NCI-H1105 treated with DMSO at 0.1 percent for 48 hours (cell line): ENCODE measurements at regions not wholly inside any gene's neighbourhood (a gene's known extent, or its start where the extent isn't known, plus 50 kb on each side); places are given as distances from the start of the nearest gene placed in this dataset.

Source experiments
- DNase-seq: peaks from one replicate; lab custom pipeline; 2025; lab: John Stamatoyannopoulos, UW

DNA sequence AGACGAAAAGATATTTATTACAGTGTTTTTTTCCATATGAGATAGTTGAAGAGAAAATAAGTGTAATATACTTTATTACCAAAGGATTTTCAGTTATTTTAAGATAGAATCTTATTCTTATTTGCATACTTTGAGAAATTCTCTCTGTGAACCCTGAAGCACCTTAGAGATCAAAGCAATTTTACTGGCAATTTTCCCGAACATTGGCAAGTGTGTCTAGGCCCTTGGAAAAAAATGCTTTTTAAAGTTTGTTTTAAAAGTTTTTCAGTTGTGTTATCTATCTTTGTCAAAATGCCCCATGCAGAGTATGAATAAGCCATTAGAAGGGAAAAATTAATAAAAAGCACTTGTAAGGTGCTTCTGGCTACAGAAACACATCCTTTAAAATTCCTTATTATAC, 276.8 kb upstream of the HSF2 start:
- DNase-seq = no peak

DNA sequence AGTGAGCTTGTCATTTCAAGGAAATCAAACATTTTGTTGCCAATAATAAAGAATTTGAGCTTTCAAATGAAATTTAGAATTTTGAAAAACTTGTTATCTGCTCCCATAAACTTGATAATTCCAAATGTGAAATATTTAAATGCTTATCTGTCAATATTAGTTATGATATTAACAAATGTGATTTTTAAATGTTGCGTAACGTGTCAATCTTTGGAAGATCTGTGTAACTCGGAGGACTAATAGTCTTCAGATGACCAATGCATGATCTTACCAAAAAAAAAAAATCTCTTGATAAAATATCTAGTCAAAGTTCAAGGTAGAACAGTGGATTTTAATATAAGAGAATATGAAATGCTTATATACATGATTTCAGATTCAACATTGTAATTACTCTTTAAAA, 274.5 kb upstream of the HSF2 start:
- no peak for DNase-seq

DNA sequence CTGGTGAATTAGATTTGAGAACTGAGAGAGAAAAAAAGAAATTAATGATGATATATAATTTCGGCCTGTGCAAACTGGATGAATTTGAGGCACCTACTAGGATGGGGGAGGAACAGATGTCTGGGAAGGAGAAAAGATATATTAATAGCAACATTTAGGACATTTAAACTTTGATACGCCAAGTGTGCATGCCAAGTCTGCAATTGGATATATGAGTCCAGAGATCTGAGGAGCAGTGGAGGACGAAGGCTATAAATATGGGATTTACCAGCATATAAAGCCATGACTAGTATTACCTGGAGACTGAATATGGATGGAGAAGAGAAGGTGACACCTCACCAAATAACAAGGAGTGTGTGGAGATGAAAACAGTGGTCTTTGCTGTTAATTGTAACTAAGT, 272.6 kb upstream of the HSF2 start:
- no peak for DNase-seq

DNA sequence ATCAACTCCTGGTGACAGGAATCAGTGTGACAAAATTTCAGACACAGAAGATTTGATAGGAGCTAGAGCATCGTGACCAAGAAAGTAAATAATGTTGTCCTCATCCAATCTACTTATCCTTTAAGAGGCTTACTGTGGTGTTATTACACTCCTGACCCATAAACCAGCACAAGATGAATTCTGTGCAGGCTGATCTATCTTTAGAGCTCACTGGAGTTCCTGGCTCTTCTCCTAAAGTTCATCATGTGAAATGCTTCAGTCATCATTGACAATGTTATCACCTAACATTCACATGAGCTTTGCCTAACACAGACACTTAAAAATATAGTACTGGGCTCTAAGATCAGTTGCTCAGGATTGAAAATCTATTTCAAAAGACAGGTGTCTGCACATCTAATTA, 271.0 kb upstream of the HSF2 start:
- DNase-seq = no peak

DNA sequence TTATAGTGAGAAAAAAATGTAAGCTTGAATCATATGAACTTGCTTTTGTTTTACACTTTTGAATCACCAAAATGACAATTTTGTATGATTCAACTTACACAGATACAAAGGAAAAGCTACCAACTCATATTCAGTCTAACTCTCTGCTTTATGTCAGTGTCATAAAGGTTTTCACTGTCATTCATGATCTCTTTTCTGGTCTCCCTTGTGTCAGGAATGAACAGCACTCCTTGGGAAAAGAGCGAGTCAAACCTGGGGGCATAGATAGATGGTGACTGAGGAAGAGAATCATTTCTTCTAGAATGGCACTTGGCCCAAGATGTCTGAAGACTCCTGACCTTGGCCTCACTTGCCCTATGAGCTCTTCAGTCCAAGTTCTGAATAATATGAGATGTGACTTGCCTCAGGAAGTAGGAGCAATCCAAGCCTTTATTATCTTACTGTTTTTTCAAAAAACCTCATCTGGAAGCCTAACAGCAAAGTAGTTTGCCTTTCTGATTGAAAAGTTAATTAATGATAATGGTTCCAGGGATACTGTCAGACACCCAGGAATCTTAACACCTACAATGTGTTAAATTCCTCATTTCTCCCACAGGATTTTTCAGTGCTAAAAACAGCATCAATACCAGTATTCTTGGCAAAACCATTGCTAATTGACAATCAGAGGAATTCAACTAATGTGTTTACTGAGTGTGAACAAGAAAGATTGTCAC, 270.0 kb upstream of the HSF2 start:
- DNase-seq = no peak

DNA sequence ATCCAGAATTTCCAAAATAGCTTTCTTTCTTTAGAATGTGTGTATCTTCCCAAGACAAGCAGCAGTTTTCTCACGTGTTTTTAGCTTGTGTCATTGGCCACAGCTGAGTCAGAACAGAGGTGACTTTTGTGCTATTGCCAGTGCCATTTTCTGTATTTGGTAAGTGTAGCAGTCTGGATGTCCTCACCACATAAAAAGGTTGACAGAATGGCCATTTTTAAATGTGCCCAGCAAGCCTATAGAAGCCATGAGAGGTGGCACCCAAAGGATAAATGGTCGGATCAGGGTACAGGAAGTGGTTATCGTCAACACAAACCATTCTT, 269.5 kb upstream of the HSF2 start:
- DNase-seq = no peak

DNA sequence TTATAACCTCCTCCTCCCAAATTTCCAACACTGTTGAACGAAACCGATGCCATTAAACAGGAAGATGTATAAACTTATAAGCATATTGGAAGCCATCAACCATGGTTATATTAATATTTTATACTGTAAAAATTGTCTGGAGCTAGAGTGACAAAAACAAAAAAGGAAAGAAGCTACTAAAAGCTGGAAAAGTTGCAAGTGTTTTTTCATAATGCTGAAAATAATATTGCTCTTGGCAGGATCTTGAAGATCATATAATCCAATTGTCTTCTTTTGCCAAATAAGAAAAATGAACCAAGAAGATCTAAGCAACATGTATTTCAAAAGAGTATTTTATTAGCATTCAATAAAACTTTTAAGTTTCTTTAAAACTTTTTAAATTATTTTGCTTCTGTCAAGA, 268.9 kb upstream of the HSF2 start:
- no peak for DNase-seq

DNA sequence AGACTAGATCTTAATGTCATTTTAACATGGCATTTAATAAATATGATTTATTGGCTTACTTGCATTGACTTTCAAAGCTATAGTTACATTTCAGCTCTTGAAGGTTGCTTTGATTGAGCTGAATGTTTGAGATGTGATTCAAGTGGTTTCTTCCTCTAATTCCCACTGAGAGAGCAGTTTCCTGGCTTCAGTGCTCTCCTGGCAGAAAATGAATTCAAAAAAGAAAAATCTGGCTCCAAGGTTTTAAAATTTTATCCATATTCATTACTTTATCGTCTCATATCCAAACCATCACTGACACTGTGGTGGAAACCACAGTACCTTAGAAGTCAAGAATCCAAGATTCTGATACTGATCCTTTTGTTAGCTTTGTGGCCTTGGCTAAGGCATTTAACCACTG, 263.1 kb upstream of the HSF2 start:
- DNase-seq = no peak

DNA sequence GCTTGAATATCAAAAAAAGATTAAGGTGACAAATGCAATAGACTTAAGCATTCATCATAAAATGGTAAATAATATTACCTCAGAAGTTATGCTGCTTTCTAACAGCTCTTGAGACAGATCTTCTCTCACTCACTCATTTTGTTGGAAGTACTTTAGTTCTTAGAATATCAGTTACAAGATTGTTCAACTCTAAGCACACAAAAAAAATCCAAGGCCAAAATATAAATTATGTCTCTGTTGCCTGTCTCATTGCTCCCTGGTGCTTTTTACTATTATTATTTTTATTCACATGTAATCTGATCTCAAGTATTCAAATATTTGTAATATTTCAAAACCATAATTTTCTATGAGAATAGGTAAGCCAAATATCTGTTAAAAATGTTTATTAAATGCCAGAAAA, 259.4 kb upstream of the HSF2 start:
- no peak for DNase-seq

DNA sequence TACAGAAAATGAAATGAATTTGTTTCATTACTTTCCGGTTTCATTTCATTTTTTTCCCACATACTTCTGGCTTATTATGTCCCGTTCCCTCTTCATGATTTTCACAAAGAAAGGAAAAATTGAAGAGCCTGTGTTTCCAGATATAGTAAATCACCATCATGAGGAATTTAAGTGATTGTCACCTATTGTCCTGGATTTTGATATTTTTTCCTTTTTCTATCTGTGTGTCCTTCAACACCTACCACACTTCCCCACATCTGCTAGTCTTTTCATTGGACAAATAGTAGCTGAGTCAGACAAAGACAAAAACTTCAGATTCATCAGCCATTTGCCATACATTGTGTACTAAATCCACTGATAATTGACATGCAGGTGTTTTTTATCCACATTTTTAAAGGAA, 258.2 kb upstream of the HSF2 start:
- DNase-seq = no peak

DNA sequence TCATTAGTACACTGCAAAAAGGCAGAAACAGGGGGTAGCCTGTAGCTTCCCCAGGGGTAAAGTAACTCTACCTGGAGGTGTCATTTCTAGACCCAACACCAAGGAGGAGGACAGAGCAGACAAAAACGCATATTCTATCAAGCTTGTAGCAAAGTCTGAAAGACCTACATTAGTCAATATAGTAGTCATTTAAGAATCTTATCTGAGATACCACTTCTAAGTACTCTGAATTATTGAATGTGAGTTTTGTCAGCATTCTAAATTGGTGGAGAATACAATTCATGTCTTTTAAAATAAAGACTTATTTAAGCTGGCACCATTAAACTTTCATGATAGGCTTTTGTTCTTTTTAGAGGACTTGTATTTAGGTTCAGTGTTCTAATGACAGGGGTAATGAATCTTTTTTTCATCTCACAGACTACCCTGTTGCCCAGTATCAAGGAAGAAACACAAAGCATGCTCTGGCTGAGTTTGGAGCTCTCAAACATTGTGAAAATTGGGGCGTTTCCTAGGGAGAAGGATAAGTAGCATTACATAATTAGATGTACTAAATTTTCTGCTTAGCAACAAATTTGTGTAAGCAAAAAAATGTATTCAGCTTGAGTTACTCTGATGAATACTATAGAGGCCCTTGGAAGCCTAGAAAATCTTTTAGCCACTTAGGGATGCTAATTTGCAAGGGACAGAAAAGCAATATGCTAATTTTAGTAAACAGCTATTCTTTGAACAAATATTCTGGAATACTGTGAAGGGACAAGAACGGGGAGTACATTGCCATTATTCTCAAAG, 255.4 kb upstream of the HSF2 start:
- no peak for DNase-seq

DNA sequence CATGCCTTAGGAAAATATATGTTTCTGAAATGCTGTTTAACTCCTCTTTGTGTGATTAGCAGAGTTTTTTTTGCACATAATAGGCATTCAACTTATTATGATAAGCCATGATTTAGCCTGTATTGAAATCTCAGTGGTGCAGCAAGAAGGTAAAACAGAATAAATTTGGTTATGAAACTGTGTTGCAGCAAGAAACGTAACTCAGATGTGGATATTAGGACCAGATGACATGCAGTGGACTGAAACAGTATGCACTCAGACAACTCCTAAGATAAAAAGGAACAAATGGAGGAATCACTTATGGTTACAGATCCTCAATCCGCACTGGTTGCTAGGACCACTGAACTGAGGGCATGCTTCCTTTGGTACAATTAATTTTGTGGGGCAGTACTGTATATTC, 254.2 kb upstream of the HSF2 start:
- DNase-seq = no peak

DNA sequence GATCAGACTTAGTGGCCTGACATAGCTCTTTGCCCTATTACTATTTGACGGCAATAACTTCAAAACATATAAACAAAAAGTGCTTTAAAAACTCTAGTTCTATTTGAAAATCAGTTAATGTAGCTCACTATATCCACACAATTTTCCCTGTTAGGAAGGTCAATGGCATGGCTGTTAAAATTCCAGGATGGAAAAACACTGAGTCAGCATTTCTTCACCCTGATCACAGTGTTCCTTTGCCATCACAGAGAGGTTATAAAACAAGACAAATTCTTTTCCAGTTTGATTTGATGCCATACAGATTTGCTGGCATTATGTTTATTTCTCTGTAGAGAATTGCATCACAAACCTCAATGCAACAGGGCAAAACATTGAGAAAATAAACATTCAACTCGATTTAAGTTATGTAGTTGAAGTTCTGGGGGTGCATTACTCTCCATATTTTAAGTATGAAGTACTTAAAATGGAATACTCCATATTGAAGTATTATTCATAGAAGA, 253.7 kb upstream of the HSF2 start:
- DNase-seq = no peak

DNA sequence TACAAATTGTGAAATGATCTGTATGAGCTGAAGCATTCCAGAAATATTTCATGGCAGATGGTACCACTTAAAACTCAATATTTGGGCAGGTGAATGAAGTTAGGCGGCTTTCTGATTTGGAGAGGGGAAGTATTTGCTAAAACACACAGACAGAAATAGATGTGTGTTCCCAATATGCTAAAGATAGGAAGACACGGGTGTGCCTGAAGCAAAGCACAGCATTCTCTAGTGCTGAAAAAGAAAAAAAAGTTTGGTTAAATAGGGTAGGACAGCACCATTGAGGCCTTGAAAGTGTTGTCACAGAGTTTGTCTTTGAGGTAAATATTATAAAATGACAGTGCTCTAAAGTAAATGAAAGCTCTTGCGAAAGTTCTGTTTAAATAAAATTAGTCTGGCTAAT, 252.2 kb upstream of the HSF2 start:
- no peak for DNase-seq

DNA sequence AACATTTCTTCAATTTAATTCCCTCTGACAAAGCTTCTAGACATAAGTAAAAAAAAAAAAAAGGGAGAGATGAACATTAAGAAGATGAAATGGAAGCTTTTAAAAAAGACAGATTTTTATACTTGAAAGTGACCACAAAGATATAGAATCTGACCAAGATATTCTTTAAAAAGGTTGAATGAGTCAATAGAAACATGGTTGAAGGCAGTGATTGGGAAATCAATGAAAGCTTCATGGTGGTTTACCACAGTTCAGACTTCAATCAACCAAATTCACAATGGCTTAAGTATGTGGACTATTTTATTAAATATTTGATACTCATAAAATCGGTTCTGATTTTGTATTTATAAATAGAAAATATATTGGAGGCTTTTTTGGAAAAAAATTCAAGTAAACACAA, 248.4 kb upstream of the HSF2 start:
- no peak for DNase-seq

DNA sequence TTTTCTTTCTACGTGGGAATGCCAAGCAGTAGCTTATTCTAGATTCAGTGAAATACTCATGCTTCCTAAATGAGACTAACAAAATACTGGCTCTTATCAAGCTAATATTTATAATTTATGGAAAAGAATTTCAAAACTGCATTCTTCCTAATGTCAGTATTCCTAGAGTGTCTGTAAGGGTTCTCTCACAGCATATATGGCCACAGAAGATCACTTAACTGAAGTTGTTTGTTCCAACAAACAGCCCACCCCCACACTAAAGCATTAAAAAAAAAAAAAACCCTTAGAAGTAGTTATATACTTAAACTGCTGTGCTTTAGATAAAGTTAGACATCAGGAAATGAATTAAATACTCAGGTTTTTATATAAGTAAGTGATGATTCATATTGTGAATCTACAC, 247.7 kb upstream of the HSF2 start:
- no peak for DNase-seq

DNA sequence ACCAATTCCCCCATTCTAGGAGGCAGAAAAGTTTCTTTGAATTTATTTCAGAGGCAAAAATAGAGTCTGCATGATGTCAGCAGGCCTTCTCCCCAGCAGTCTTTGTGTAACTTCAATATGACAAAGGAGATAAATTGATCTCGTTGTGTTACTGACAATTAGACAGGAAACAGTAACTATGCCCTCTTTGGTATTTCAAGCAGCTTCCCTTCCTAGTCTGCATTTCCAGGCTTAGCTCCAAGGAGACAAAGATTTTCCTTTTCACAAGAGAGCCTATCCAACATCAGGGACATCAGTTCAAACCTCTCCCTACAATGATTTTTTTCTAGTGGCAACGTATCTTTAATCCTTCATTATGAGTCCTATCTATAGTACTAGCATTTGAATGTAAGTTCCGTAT, 245.9 kb upstream of the HSF2 start:
- DNase-seq = no peak

DNA sequence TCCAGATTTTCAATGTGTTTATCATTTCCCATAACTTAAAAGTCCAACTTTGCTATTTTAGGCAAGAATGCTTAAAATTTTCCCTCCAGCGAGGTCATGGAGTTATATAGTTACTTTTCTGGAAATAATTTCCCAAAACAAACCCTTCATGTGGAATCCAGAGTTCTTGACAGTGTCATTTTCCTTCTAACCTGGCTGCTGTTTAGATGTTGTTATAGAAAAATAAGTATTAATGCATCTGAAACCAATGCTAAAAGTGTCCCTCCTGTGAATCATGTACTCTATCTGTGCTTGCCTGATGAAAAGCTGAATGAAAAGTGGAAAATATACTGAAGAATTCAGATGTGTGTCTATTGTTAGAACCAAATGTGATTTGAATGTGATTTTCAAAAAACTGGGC, 245.3 kb upstream of the HSF2 start:
- no peak for DNase-seq

DNA sequence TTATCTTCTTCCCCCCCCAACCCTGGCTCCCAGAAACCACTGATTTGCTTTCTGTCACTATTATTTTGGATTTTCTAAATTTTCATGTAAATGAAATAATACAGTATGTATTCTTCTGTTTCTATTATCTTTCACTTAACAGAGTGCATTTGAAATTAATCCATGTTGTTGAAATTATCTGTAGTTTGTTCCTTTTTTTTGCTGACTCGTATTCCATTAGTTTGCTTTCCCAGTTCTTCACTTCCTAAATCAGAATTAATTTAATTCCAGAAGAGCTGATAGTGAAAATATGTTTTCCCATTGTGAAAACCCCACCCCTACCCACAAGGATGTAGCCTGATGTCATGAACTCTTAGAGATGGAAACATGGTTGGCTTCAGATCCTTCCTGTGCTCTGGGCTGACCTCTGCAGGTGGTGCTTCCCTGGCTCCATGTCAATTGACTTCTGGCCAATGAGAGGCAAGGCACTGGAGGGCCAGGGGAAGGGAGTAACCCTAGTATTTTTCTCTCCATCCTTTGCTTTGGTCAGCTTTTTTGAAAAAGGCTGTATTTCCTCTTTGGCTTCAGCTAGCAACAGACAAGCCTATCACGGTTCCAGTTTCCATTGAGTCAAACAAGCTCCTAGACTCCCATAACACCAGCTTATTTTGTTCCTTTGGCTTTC, 244.4 kb upstream of the HSF2 start:
- DNase-seq = no peak

DNA sequence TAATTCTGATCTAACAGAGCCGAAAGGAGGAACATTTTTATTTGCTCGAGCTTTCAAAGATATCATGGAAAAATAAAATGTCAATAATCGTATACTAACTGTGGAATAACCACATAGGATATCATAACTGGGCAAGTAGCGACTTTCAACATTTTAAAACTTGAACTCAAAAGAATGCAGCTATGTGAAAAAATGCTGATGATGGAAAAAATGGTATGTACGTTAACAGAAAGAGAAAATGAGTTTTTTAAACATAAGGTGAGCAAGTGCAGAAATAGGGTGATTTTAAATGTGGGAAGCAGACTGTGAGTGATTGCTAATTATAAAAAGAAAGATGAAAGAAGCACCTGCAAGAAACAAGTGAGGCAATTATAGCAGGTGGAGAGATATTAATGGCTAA, 238.3 kb upstream of the HSF2 start:
- DNase-seq = no peak

DNA sequence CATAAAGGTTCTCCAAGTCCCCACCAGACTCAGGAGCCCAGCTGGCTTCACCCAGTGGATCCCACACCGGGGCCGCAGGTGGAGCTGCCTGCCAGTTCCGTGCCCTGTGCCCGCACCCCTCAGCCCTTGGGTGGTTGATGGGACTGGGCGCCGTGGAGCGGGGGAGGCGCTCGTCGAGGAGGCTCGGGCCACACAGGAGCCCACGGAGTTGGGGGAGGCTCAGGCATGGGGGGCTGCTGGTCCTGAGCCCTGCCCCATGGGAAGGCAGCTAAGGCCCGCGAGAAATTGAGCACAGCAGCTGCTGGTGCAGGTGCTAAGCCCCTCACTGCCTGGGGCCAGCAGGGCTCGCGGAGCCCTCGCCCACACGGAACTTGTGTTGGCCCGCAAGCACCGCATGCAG, 234.4 kb upstream of the HSF2 start:
- no peak for DNase-seq

DNA sequence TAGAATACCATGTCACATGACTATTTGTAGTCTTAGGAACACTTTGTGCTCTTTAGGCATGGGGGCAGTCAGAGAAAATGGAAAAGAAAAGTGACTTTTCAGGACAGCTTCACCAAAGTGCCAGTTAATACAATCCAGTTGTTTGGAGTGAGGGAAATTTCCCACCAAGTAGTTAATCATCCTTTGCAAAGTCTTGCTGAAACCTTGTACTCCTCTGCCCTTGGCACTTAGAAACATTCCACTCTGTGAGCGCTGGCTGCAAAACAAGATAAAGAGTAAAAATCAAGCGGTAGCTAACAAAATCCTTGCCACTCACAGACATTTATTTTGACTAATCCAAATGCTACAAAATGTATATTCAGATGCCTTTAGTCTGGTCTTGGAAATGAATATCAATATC, 229.2 kb upstream of the HSF2 start:
- DNase-seq = no peak

DNA sequence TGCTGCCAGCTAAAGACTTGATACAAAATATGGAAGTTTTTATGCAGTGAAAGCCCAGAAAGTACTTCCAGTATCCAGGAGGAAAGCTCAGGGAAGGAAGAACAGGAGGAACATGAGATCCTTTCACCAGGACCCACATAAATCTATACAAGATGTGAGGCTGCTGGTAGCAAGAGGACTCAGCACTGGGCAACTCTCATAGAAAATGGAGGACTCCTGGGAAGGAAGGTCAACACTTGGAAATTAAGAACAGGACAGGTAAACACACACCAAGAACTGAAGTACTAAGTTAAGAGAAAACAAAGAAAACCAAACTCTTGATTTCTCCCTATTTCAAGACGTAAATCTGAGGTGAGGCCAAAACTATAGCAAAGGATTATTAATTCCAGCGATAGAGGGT, 220.5 kb upstream of the HSF2 start:
- no peak for DNase-seq
